GM19328 (cell line): ENCODE measurements at regions not wholly inside any gene's neighbourhood (a gene's known extent, or its start where the extent isn't known, plus 50 kb on each side); places are given as distances from the start of the nearest gene placed in this dataset.

Experiments used
- ATAC-seq: cut with Tn5 transposase; IDR thresholded peaks from one replicate; pipeline ENCODE4 v1.9.1; 2021; ENCODE audit warnings: mild to moderate bottlenecking, moderate library complexity; ENCODE audit not compliant: unreplicated experiment

- no peak for ATAC-seq
Observed at GRCh38 chrX:45358392-45358791, 157.7 kb upstream of the DIPK2B start.

- no peak for ATAC-seq
Observed at GRCh38 chrX:45353456-45353855, 152.8 kb upstream of the DIPK2B start.

- no peak for ATAC-seq
Observed at GRCh38 chrX:45352611-45353010, 151.9 kb upstream of the DIPK2B start.

- ATAC-seq: no peak
Observed at GRCh38 chrX:45351478-45351877, 150.8 kb upstream of the DIPK2B start.

GRCh38 chrX:45348296-45348695 is 147.6 kb upstream of the DIPK2B start:
- ATAC-seq: no peak

- ATAC-seq: no peak
Observed at GRCh38 chrX:45347877-45348276, 147.2 kb upstream of the DIPK2B start.

GRCh38 chrX:45344594-45344993 is 143.9 kb upstream of the DIPK2B start:
- ATAC-seq: no peak

GRCh38 chrX:45329217-45329616 is 128.5 kb upstream of the DIPK2B start:
- no peak for ATAC-seq

- ATAC-seq: no peak
Observed at GRCh38 chrX:45324941-45325340, 124.3 kb upstream of the DIPK2B start.

- no peak for ATAC-seq
Observed at GRCh38 chrX:45323387-45323786, 122.7 kb upstream of the DIPK2B start.

GRCh38 chrX:45322820-45323219 is 122.1 kb upstream of the DIPK2B start:
- ATAC-seq: no peak

- ATAC-seq: no peak
Observed at GRCh38 chrX:45322382-45322781, 121.7 kb upstream of the DIPK2B start.

GRCh38 chrX:45320191-45320590 is 119.5 kb upstream of the DIPK2B start:
- no peak for ATAC-seq

- ATAC-seq: no peak
Observed at GRCh38 chrX:45309801-45310200, 109.1 kb upstream of the DIPK2B start.

GRCh38 chrX:45309096-45309495 is 108.4 kb upstream of the DIPK2B start:
- no peak for ATAC-seq

GRCh38 chrX:45306794-45307193 is 106.1 kb upstream of the DIPK2B start:
- ATAC-seq: no peak

GRCh38 chrX:45300638-45301037 is 100.0 kb upstream of the DIPK2B start:
- ATAC-seq: no peak

- no peak for ATAC-seq
Observed at GRCh38 chrX:45295259-45295986, 94.7 kb upstream of the DIPK2B start.

- ATAC-seq: no peak
Observed at GRCh38 chrX:45274576-45274975, 73.9 kb upstream of the DIPK2B start.

- no peak for ATAC-seq
Observed at GRCh38 chrX:45267007-45267406, 66.3 kb upstream of the DIPK2B start.

- ATAC-seq: no peak
Observed at GRCh38 chrX:45266456-45266855, 65.8 kb upstream of the DIPK2B start.

GRCh38 chrX:45264865-45265264 is 64.2 kb upstream of the DIPK2B start:
- ATAC-seq: no peak

- ATAC-seq: no peak
Observed at GRCh38 chrX:45261471-45261870, 60.8 kb upstream of the DIPK2B start.
